Effector memory CD8-positive, alpha-beta T cell (primary cell): ENCODE measurements at regions not wholly inside any gene's neighbourhood (a gene's known extent, or its start where the extent isn't known, plus 50 kb on each side); places are given as distances from the start of the nearest gene placed in this dataset.

ENCODE experiments used
- ATAC-seq: fragments of 150-1000 bp; cut with Tn5 transposase; replicated peaks from 2 replicates; pipeline ENCODE4 v1.10.0; 2021; ENCODE audit warnings: mild to moderate bottlenecking, moderate library complexity
- DNase-seq, 3 experiments: peaks; one replicate each; pipeline ENCODE4 v3.0.0; 2021
- H3K27ac Mint-ChIP-seq, 2 donors: one replicate each; pipeline ENCODE4 v1.8.0; 2022; ENCODE audit warnings: mild to moderate bottlenecking in 2 of 2, mixed read lengths in 2 of 2, moderate library complexity in 2 of 2
- H3K27me3 Mint-ChIP-seq, 2 donors: one replicate each; pipeline ENCODE4 v1.8.0; 2022; ENCODE audit warnings: mixed read lengths in 2 of 2
- H3K36me3 Mint-ChIP-seq: one replicate; pipeline ENCODE4 v1.8.0; 2022; ENCODE audit warnings: mild to moderate bottlenecking, moderate library complexity, mixed read lengths; ENCODE audit not compliant: insufficient read depth
- H3K4me1 Mint-ChIP-seq, 2 donors: one replicate each; pipeline ENCODE4 v1.8.0; 2022; ENCODE audit warnings: low read depth in 2 of 2, mixed read lengths in 2 of 2
- H3K4me3 Mint-ChIP-seq, 2 donors: one replicate each; pipeline ENCODE4 v1.8.0; 2022; ENCODE audit warnings: mild to moderate bottlenecking in 2 of 2, mixed read lengths in 2 of 2, moderate library complexity in 2 of 2
- H3K9me3 Mint-ChIP-seq, 2 donors: one replicate each; pipeline ENCODE4 v1.8.0; 2022; ENCODE audit warnings: mixed read lengths in 2 of 2

- DNase-seq: no peak
- no peaks in the 10 kb centered on the region for H3K27me3 Mint-ChIP-seq
- H3K36me3 Mint-ChIP-seq: no peaks in the 10 kb centered on the region
Observed at GRCh38 chr18:78579854-78580577, 399.6 kb upstream of the SALL3 start.

GRCh38 chr18:78580835-78581339 lies 398.7 kb upstream of the SALL3 start:
- Mint-ChIP-seq H3K9me3 (no peaks in the 10 kb centered on the region), H3K4me3 (no peak overlapping the region), H3K27me3 (no peaks in the 10 kb centered on the region), H3K27ac (no peak overlapping the region), H3K4me1 (no peaks in the 10 kb centered on the region), H3K36me3 (no peaks in the 10 kb centered on the region)
- no peak for DNase-seq
- ATAC-seq: no peak

More at GRCh38 chr18:78579854-78580577, 399.6 kb upstream of the SALL3 start:
- H3K9me3 Mint-ChIP-seq: peaks cover 2 to 4% of the 10 kb centered on the region in 2 donors
- H3K27ac Mint-ChIP-seq: no peak overlapping the region
- no peak overlapping the region for H3K4me3 Mint-ChIP-seq
- no peak for ATAC-seq
- H3K4me1 Mint-ChIP-seq: no peaks in the 10 kb centered on the region

- no peaks in the 10 kb centered on the region for H3K9me3 Mint-ChIP-seq
- no peak overlapping the region for H3K27ac Mint-ChIP-seq
- no peaks in the 10 kb centered on the region for H3K36me3 Mint-ChIP-seq
- H3K4me1 Mint-ChIP-seq: no peaks in the 10 kb centered on the region
- H3K4me3 Mint-ChIP-seq: no peak overlapping the region
- no peak for DNase-seq
- ATAC-seq: no peak
- no peaks in the 10 kb centered on the region for H3K27me3 Mint-ChIP-seq
Observed at GRCh38 chr18:78582181-78582709, 397.4 kb upstream of the SALL3 start.

GRCh38 chr18:78582898-78583738 lies 396.5 kb upstream of the SALL3 start:
- Mint-ChIP-seq H3K27me3 (no peaks in the 10 kb centered on the region), H3K4me1 (no peaks in the 10 kb centered on the region), H3K36me3 (no peaks in the 10 kb centered on the region), H3K9me3 (no peaks in the 10 kb centered on the region), H3K4me3 (no peak overlapping the region), H3K27ac (no peak overlapping the region)
- DNase-seq (no peak), ATAC-seq (no peak)

- no peak for ATAC-seq
- Mint-ChIP-seq H3K27me3 (no peaks in the 10 kb centered on the region), H3K9me3 (no peaks in the 10 kb centered on the region), H3K27ac (no peak overlapping the region), H3K4me1 (no peaks in the 10 kb centered on the region), H3K4me3 (no peak overlapping the region), H3K36me3 (no peaks in the 10 kb centered on the region)
- DNase-seq: no peak
Observed at GRCh38 chr18:78583739-78584458, 395.7 kb upstream of the SALL3 start.

- ATAC-seq (no peak), DNase-seq (no peak)
- H3K4me1 Mint-ChIP-seq: no peaks in the 10 kb centered on the region
- H3K36me3 Mint-ChIP-seq: no peaks in the 10 kb centered on the region
- no peaks in the 10 kb centered on the region for H3K9me3 Mint-ChIP-seq
- H3K27me3 Mint-ChIP-seq: no peaks in the 10 kb centered on the region
- H3K27ac Mint-ChIP-seq: no peak overlapping the region
- H3K4me3 Mint-ChIP-seq: no peak overlapping the region
Observed at GRCh38 chr18:78584459-78585022, 395.1 kb upstream of the SALL3 start.

- no peak for ATAC-seq
Observed at GRCh38 chr18:78586586-78586985, 393.0 kb upstream of the SALL3 start.

GRCh38 chr18:78587096-78587495 lies 392.5 kb upstream of the SALL3 start:
- no peak overlapping the region for H3K27ac Mint-ChIP-seq
- H3K9me3 Mint-ChIP-seq: no peaks in the 10 kb centered on the region
- H3K27me3 Mint-ChIP-seq: no peaks in the 10 kb centered on the region
- no peaks in the 10 kb centered on the region for H3K4me1 Mint-ChIP-seq
- no peak overlapping the region for H3K4me3 Mint-ChIP-seq
- ATAC-seq (peak; percentile 52), DNase-seq (peak in 1 of 3 experiments; percentile 8)
- no peaks in the 10 kb centered on the region for H3K36me3 Mint-ChIP-seq

More at GRCh38 chr18:78586586-78586985, 393.0 kb upstream of the SALL3 start:
- Mint-ChIP-seq H3K36me3 (no peaks in the 10 kb centered on the region), H3K27me3 (no peaks in the 10 kb centered on the region), H3K27ac (no peak overlapping the region), H3K4me1 (no peaks in the 10 kb centered on the region), H3K9me3 (no peaks in the 10 kb centered on the region), H3K4me3 (no peak overlapping the region)
- DNase-seq: no peak

GRCh38 chr18:78587626-78588600 lies 391.7 kb upstream of the SALL3 start:
- no peaks in the 10 kb centered on the region for H3K9me3 Mint-ChIP-seq
- no peak for DNase-seq

GRCh38 chr18:78589916-78590437 lies 389.6 kb upstream of the SALL3 start:
- Mint-ChIP-seq H3K9me3 (peaks cover 0 to 3% of the 10 kb centered on the region in 2 donors), H3K4me3 (no peak overlapping the region), H3K27ac (no peak overlapping the region), H3K27me3 (no peaks in the 10 kb centered on the region), H3K36me3 (no peaks in the 10 kb centered on the region), H3K4me1 (no peaks in the 10 kb centered on the region)
- ATAC-seq (no peak), DNase-seq (no peak)

More at GRCh38 chr18:78587626-78588600, 391.7 kb upstream of the SALL3 start:
- no peak overlapping the region for H3K27ac Mint-ChIP-seq
- ATAC-seq: no peak
- H3K36me3 Mint-ChIP-seq: no peaks in the 10 kb centered on the region
- H3K4me1 Mint-ChIP-seq: no peaks in the 10 kb centered on the region
- no peaks in the 10 kb centered on the region for H3K27me3 Mint-ChIP-seq
- no peak overlapping the region for H3K4me3 Mint-ChIP-seq

- Mint-ChIP-seq H3K36me3 (no peaks in the 10 kb centered on the region), H3K4me1 (no peaks in the 10 kb centered on the region), H3K4me3 (no peak overlapping the region), H3K9me3 (peaks cover 3 to 9% of the 10 kb centered on the region in 2 donors), H3K27me3 (no peaks in the 10 kb centered on the region), H3K27ac (no peak overlapping the region)
- no peak for DNase-seq
- ATAC-seq: no peak
Observed at GRCh38 chr18:78595453-78595852, 384.2 kb upstream of the SALL3 start.
